Fibroblast of villous mesenchyme (primary cell): ENCODE measurements at regions not wholly inside any gene's neighbourhood (a gene's known extent, or its start where the extent isn't known, plus 50 kb on each side); places are given as distances from the start of the nearest gene placed in this dataset.

Source experiments
- DNase-seq: peaks from one replicate; pipeline ENCODE4 v3.0.0-alpha.2; 2010; ENCODE audit warnings: low read depth
- H3K4me3 ChIP-seq: 2 replicates; pipeline ENCODE4 v1.5.1; 2011; ENCODE audit warnings: low read depth, mild to moderate bottlenecking, low read length
- TF ChIP-seq, protein P1 (sequence below): IDR thresholded peaks from 2 replicates; pipeline ENCODE4 v1.5.1; 2012; ENCODE audit warnings: low read depth, mild to moderate bottlenecking, low read length; ENCODE audit not compliant: insufficient read depth

DNA sequence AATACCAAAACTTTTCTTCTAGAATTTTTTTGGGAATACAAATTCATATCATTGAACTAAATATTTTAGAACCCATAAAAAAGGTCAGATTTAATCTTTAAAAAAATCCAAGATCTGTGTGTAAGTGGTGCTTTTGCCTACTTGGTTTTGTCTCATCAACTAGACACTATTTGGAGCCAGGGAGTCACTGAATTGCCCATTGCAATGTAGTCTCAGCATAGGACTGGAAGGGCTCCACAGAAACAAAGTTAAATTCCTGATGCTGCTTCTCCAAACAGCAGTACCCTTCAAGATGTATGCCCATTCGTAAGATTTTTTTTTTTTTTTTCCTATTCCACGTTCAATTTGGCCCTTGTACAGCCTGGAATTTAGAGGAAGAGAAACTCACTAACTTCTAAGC is 208.0 kb upstream of the MPDZ start:
- no peak overlapping the region for H3K4me3 ChIP-seq
- TF ChIP-seq, protein P1, sequence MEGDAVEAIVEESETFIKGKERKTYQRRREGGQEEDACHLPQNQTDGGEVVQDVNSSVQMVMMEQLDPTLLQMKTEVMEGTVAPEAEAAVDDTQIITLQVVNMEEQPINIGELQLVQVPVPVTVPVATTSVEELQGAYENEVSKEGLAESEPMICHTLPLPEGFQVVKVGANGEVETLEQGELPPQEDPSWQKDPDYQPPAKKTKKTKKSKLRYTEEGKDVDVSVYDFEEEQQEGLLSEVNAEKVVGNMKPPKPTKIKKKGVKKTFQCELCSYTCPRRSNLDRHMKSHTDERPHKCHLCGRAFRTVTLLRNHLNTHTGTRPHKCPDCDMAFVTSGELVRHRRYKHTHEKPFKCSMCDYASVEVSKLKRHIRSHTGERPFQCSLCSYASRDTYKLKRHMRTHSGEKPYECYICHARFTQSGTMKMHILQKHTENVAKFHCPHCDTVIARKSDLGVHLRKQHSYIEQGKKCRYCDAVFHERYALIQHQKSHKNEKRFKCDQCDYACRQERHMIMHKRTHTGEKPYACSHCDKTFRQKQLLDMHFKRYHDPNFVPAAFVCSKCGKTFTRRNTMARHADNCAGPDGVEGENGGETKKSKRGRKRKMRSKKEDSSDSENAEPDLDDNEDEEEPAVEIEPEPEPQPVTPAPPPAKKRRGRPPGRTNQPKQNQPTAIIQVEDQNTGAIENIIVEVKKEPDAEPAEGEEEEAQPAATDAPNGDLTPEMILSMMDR = no peak
- DNase-seq = no peak

DNA sequence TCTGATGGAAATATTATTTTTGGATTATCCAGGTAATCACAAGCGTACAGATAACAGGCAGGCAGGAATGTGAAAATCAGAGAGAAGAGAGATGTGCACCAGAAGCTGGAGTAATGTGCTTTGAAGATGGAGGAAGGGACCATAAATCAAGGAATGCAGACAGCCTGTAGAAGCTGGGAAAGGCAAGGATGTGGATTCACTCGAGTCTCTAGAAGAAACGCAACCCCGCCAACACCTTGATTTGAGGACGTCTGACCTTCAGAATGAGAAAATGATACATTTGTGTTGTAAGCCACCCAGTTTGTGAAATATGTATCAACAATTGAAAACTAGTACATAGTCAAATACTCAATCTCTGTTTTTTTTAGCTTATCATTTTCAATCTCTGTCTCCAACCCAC is 207.6 kb upstream of the MPDZ start:
- no peak overlapping the region for H3K4me3 ChIP-seq
- TF ChIP-seq, protein P1 = no peak
- no peak for DNase-seq

DNA sequence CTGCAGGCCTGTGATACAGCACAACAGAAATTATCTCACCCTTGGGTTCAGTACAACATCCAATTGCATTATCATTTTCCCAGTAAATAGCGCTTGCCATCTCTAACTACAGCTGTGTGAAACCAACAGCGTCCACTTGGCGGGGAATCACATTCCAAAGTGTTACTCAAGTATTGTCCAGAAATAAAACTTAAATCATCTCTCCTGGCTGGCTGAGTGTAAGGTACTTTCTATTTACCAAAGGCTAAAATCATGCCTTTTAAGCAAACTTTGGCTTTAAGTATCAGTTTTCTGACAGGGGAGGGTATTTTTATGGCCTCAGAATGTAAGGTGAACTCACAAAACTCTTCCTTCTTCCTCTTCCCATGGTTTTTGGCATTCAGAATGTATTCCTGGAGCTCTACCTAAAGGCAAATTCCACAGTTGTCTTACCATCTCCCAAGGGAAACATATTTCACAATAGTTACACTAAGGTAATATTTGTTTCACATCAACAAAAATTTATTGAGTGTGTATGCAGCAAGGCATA is 205.6 kb upstream of the MPDZ start:
- H3K4me3 ChIP-seq = no peak overlapping the region
- TF ChIP-seq, protein P1 = peak; percentile 16
- DNase-seq = peak; percentile 62

DNA sequence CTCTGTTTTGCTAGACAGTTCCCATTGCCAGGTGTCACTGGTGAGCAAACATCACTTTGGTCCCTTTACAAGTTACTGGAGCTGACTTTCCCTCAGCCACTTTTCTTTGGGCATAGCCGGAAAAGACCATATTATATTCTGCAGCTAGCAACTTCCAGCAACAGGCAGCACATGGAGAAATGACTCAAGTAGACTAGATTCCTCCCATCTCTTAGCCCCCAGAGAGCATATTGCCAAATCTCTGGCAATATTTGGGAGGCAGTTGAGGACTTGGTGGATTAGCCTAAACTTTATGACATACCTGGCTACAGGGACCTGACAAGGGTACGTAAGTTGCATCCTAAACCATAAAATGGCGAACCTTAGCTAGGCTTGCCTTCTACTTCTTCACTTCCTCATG is 204.7 kb upstream of the MPDZ start:
- TF ChIP-seq, protein P1 = no peak
- no peak overlapping the region for H3K4me3 ChIP-seq
- no peak for DNase-seq

DNA sequence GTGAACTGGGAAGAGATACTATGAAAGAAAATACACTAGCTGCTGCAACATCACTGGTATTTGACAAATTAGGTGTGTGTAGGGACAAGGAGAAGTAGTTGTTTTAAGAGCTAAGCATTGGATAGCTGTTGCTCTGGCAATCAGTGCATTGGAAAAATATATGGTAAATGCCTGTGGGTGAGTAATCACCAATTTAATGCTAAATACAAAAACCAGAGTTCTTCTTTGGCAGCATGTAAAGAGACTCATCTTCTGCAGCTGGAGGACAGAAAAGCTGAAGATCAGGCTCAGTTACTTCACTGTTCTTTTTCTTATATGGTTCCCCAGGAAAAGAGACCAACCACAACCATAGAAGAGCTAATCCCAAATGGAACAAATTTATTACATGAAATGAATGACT is 201.8 kb upstream of the MPDZ start:
- no peak for DNase-seq
- TF ChIP-seq, protein P1 = no peak
- no peak overlapping the region for H3K4me3 ChIP-seq

DNA sequence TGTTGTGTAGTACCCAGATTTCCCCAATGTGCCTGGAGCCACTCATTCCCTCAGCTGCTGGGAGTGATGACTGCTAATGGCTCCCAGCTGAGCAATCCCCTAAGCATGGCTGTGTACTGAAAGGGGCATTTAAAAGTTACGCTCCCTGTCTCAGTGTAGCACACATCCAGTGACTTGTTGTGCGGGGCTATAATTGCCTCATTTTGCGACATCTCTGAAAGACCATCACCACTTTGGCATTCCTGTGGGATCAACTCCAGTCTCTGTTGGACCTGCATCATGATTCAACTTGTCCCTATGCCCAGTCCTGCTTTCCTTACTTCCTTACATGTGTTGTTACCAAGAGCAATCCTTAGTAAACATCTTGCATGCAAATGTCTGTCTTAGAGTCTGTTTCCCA is 201.2 kb upstream of the MPDZ start:
- no peak for DNase-seq
- TF ChIP-seq, protein P1 = no peak
- no peak overlapping the region for H3K4me3 ChIP-seq

DNA sequence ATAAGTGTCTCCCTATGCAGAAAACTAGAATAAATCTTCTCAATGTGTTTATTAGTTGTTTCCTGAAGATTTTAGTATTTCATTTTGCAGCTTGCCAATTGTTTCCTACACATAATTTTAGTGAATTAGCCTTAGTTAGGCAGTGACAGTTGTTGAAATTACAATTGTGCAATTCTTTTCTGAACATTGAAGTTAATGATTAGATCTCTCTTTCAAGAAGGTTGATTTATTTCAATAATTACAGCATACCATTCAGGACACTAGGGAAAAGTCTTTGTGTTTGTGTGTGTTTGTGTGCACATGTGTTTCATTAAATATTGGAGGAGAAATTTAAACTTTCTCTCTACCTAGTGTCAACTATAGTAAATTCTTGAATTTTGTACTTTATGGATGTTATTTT is 199.6 kb upstream of the MPDZ start:
- TF ChIP-seq, protein P1 = no peak
- H3K4me3 ChIP-seq = no peak overlapping the region
- no peak for DNase-seq
